B cell (primary cell): ENCODE measurements at regions not wholly inside any gene's neighbourhood (a gene's known extent, or its start where the extent isn't known, plus 50 kb on each side); places are given as distances from the start of the nearest gene placed in this dataset.

Experiments
- EZH2 ChIP-seq: IDR thresholded peaks from 2 replicates; pipeline ENCODE4 v1.6.1; 2012; ENCODE audit warnings: borderline replicate concordance, low read depth, mild to moderate bottlenecking, moderate library complexity, low read length; ENCODE audit not compliant: insufficient read depth, poor library complexity, severe bottlenecking
- TF ChIP-seq, protein P1 (sequence below): fragments of 200-600 bp; IDR thresholded peaks from one replicate; pipeline ENCODE4 v1.8.0; 2022; ENCODE audit warnings: antibody characterized with exemption, mild to moderate bottlenecking

DNA sequence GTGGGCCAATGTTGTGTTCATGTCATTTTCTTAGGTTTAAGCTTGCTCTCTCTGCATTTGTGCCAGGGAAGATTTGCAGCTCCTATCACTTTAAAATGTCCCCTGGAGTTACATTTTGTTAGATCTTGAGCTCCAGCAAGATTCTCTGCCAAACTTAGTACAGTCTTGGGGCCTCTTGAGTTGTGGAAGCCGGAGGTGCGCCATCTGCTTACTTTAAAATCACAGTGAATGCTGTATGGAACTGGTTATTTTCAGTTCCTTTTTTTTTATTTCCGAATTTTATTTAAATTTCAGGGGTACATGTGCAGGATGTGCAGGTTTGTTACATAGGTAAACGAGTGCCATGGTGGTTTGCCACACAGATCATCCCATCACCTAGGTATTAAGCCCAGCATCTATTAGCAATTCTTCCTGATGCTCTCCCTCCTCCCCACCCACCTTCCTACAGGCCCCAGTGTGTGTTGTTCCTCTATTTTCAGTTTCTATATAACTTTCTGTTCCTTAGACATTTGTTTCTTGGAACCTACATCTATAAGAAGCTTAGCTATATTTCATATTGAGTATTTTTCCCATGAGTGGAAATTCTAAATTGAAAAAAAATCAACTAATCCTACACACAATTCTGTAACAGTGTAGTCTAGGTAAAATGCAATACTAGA is 114.4 kb upstream of the CREB5 start:
- TF ChIP-seq, protein P1, sequence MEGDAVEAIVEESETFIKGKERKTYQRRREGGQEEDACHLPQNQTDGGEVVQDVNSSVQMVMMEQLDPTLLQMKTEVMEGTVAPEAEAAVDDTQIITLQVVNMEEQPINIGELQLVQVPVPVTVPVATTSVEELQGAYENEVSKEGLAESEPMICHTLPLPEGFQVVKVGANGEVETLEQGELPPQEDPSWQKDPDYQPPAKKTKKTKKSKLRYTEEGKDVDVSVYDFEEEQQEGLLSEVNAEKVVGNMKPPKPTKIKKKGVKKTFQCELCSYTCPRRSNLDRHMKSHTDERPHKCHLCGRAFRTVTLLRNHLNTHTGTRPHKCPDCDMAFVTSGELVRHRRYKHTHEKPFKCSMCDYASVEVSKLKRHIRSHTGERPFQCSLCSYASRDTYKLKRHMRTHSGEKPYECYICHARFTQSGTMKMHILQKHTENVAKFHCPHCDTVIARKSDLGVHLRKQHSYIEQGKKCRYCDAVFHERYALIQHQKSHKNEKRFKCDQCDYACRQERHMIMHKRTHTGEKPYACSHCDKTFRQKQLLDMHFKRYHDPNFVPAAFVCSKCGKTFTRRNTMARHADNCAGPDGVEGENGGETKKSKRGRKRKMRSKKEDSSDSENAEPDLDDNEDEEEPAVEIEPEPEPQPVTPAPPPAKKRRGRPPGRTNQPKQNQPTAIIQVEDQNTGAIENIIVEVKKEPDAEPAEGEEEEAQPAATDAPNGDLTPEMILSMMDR, result no peak
- TF ChIP-seq EZH2, result no peak
